ENCODE measurements at regions not wholly inside any gene's neighbourhood (a gene's known extent, or its start where the extent isn't known, plus 50 kb on each side); places are given as distances from the start of the nearest gene placed in this dataset.

GRCh38 chr21:35635261-35635660, 425.1 kb downstream of the SETD4 start:
- no peak for DNase-seq

GRCh38 chr21:35633501-35633900, 426.8 kb downstream of the SETD4 start:
- DNase-seq, result no peak

GRCh38 chr21:35632711-35633110, 427.6 kb downstream of the SETD4 start:
- DNase-seq, result no peak

GRCh38 chr21:35628316-35628715, 432.0 kb downstream of the SETD4 start:
- no peak for DNase-seq

- no peak for DNase-seq
Measured at GRCh38 chr21:35627462-35627861, 432.9 kb downstream of the SETD4 start.

GRCh38 chr21:35625576-35625975, 434.8 kb downstream of the SETD4 start:
- no peak for DNase-seq

- DNase-seq, result no peak
Measured at GRCh38 chr21:35624901-35625300, 435.4 kb downstream of the SETD4 start.

GRCh38 chr21:35622612-35623011, 437.7 kb downstream of the SETD4 start:
- no peak for DNase-seq

- DNase-seq, result no peak
Measured at GRCh38 chr21:35619184-35619583, 441.1 kb downstream of the SETD4 start.

- no peak for DNase-seq
Measured at GRCh38 chr21:35617491-35617890, 442.8 kb downstream of the SETD4 start.

GRCh38 chr21:35616090-35616489, 444.2 kb downstream of the SETD4 start:
- DNase-seq, result no peak

GRCh38 chr21:35615325-35615724, 445.0 kb downstream of the SETD4 start:
- DNase-seq, result no peak

- no peak for DNase-seq
Measured at GRCh38 chr21:35614396-35614921, 445.9 kb downstream of the SETD4 start.

GRCh38 chr21:35611708-35612132, 448.6 kb downstream of the SETD4 start:
- DNase-seq, result no peak

GRCh38 chr21:35609263-35609662, 451.1 kb downstream of the SETD4 start:
- no peak for DNase-seq

GRCh38 chr21:35607406-35607805, 452.9 kb downstream of the SETD4 start:
- DNase-seq, result no peak

GRCh38 chr21:35606578-35606977, 453.7 kb downstream of the SETD4 start:
- no peak for DNase-seq

- DNase-seq, result no peak
Measured at GRCh38 chr21:35606146-35606545, 454.2 kb downstream of the SETD4 start.

- DNase-seq, result no peak
Measured at GRCh38 chr21:35603494-35603893, 456.8 kb downstream of the SETD4 start.

GRCh38 chr21:35602811-35603362, 457.4 kb downstream of the SETD4 start:
- no peak for DNase-seq

GRCh38 chr21:35601211-35601610, 459.1 kb downstream of the SETD4 start:
- DNase-seq, result no peak

- DNase-seq, result no peak
Measured at GRCh38 chr21:35599164-35599563, 461.2 kb downstream of the SETD4 start.

GRCh38 chr21:35597750-35598339, 462.5 kb downstream of the SETD4 start:
- no peak for DNase-seq

GRCh38 chr21:35594905-35595304, 465.4 kb downstream of the SETD4 start:
- DNase-seq, result no peak

- DNase-seq, result no peak
Measured at GRCh38 chr21:35593000-35593502, 467.3 kb downstream of the SETD4 start.

Measured in effector CD4-positive, alpha-beta T cell (primary cell).